Eye (tissue), 1 donor: ENCODE measurements at regions not wholly inside any gene's neighbourhood (a gene's known extent, or its start where the extent isn't known, plus 50 kb on each side); places are given as distances from the start of the nearest gene placed in this dataset.

Experiments
- DNase-seq: peaks from one replicate; pipeline ENCODE4 v3.0.0-alpha.2; 2015

DNA sequence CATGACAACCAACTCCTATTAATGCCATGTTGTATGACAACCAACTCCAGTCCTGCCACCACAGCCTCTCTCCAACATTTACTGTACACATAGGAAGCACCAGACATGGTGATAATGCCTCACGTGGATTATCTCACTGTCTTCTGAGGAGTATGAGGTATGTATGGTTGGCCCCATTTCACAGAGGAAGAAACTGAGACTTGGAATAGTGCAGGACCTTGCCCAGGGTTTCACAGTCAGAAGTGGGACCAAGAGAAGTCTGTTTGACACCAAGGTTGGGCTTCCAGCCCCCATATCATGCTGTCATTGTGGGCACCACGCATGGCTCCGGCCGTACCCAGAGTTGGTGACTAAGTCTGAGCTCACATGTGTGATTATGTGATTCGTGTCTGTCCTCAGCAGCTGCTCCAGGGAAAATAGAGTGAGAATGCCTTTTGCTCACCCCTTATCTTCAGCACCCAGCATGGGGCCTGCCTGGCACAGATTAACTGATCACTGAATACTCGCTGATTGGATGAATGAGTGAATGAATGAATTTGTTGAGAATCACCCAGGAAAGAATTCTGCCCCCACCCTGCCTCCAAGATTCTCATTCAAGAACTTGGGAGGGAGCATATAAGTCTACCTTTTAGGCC lies 204.1 kb upstream of the NLRP1 start:
- DNase-seq, result no peak

DNA sequence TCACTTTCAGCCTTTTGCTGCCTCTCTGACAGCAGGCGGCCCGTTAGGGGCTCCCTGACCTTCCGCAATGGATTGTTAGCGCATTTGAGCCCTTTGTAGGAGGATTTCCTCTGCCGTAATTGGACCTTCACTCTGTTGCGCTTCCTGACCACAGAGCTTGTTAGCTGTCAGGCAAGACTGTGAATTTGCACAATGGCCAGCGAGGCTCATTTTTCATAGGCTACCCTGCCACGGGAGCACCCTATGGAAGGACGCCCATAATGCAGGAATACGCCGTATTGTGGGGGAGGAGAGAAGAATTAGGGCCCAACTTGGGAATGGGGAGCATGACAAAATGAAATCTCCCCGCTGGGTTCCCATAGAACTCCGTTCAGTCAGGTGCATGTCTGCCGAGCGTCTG lies 205.2 kb upstream of the NLRP1 start:
- peak; percentile 89 for DNase-seq

DNA sequence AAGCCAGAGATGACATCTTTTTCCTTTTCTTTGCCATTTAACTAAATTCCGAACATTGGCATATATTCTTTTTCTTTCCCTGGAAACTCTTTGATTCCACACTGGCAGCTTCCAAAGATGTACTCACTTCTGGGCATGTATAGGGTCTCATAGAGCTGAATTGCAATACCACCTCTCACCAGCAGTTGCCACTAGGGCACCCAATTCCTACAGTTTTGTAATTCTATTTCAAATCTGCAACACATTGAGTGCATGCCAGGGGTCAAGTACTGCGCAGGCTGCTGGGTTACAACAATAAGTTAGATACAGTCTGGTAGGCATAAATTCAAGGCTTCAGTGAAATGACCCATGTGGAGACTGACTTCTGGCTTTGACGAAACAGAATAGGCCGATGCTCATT lies 208.8 kb upstream of the NLRP1 start:
- DNase-seq, result no peak

DNA sequence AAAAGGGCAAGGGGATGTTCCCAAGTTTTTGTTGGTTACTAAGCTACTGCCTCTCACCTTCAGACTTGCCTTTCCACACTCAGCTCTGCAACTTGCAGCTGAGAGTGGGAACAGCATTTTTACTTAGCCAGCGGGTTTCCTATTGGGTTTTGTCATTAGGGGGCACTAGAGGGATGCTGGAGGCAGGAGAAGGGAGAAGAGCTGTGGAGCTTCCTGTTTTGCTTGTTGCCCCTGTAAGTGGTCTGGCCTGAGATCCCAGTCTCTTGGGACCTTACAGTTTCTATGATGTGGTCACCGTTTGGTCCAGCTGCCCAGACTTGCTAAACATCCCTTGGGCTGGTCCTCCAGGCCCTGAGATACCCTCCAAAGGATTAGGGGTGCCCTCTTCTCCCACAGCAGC lies 209.6 kb upstream of the NLRP1 start:
- peak; percentile 63 for DNase-seq

DNA sequence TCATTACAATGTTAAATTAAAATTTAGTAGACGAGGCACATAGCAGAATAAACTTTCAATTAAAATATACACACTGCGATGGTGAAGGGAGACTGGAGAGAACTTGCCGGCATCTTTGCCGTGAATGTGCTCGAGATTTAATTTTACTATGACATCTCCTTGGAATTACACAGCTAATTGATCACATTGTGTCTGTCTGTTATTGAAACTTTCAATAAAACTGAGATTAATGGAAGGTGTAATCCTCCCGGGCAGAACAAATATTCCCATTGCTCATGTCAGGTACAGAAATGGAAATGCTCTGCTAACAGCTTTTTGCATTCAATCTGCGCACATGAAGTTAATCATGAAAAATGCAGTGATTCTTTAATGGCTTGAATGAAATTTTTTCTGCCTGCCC lies 210.1 kb upstream of the NLRP1 start:
- DNase-seq, result no peak

DNA sequence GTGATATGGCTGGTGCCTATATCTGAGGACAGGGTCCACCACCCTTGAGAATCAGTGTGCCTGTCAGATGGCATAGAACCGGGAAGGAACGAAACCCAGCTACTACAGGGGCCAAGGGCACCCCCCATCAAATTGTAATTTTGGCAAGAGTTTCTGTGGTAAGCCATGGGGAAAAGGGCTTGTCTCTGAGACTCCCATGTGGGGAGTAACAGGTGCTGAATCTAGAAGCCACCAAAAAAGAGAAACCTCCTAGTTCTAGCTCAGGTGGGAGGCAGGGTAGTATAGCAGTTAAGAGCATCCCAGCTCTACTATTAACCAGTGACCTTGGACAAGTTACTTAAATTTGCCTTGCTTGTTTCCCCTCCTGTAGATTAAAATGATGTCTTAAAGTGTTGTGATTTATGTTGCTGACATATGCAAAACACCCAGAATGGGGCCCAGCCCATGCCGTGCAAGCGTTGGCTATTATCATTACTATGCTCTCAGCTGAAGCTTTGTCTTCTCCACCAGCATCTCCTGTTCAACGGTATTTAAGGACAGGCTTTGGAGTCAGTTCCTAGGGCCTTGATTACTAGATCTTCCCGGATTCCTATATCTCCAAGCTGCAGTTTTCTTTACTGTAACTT lies 210.7 kb upstream of the NLRP1 start:
- no peak for DNase-seq

DNA sequence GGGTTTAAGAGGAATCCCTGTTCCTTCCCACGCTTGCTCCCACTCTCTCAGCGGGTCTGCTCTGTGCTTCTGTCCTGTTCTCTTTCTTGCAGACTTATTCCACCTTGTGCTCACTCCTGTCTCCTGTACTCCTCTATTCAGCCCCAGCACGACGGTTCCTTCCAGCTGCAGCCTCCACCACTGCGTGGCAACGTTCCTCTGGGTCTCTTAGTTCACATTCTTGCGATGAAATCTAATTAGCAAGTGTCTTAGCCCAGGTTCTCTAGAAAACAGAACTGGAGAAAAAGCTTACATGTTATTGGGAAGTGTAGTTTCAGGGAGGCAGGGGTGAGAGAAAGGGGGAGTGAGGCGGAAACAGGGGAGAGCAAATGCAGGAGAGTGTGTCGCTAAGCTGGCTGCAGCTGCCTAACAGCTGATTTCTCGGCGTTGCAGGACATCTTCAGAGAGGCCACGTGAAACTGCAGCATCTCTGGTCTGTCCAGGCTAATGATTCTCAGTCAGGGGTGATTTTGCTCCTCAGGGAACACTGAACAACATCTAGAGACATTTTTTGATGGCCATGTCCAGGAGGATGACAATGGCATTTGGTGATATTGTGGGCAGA lies 213.2 kb upstream of the NLRP1 start:
- peak; percentile 63 for DNase-seq

DNA sequence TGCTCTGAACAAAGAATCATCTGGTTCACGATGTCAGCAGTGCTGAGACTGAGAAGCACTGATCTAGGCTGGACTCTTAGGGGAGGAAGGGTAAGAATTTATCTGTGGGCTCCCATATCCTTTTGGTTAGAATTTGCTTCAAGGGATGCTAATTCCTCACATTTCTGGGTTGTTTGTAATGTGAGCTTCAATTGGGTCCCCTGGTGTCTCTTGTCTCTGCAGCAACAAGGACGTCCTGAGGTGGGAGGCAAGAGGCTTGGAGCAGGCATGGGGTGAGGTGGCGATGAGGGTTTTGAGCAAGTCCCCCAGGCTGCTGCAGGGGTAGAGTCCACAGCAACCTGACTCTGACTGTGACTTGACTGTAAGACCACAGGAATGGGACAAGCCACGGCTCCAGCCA lies 213.8 kb upstream of the NLRP1 start:
- no peak for DNase-seq

DNA sequence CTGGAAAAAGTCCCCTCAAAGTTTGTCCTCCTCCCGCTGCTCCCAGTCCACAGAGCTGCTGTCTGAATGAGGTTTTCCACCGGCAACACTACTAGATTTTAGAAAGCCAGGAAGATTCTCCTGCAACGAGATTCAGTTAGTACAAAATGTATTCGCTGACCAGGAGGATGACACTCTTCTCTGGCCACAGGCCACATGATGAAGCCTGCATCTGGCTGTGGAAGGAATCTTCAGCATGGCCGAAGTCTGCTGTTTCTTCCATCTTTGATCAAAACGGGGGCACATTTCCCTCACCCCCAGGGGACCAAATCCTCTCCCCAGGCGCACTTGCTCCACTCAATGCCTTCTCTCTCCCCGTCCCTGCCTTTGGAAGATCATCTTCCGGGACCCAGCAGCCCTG lies 215.8 kb upstream of the NLRP1 start:
- no peak for DNase-seq

DNA sequence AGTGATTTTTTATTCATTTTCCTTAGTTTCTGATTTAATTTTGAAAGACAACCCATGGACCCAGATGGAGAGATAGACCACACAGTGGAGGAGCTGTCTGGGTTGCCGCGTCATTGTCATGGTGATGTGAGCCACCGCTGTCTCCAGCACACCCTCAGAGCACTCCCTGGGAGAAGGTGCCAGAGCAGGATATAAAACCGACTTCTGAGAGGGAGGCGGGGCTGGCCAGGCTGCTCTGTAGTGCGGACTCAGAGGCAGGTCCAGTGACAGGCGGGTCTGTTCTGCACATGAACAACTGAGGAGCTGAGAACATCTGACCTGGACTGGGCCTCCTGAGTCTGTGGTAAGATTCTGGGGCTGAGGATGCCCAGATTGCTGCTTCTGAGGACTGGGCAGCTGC lies 216.3 kb upstream of the NLRP1 start:
- no peak for DNase-seq

DNA sequence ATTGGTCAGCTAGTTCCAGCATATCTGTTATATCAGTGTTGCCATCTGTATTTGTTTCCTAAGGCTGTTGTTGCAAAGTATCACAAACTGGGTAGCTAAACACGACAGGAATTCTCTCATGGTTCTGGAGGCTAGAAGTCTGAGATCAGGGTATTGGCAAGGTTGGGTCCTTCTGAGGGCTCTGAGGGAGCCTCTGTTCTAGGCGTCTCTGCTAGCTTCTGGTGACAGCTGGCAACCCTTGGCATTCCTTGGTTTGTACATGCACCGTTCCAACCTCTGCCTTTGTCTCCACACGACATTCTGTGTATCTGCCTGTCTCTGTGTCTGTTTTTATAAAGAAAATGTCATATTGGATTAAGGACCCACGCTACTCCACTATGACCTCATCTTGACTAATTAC lies 219.9 kb upstream of the NLRP1 start:
- DNase-seq, result peak; percentile 77

DNA sequence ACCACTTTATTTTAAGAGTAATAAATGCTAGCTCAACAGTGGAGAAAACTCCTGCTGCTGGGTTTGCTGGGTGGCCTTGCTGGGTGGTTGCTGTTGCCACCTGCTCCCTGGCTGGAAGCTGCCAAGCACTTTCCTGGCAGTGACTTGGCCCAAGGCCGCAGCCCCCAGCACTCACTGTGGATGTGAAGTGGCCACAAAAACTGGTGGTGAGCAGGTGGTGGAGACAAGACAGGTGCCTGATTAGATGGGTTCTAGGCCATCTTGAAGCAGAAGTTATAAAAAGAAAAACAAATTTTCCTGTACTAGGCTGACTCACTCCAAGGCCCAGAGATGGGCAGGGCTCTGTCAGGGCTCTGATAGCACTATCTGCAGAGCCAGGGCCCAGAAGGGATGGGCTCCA lies 224.7 kb upstream of the NLRP1 start:
- no peak for DNase-seq

DNA sequence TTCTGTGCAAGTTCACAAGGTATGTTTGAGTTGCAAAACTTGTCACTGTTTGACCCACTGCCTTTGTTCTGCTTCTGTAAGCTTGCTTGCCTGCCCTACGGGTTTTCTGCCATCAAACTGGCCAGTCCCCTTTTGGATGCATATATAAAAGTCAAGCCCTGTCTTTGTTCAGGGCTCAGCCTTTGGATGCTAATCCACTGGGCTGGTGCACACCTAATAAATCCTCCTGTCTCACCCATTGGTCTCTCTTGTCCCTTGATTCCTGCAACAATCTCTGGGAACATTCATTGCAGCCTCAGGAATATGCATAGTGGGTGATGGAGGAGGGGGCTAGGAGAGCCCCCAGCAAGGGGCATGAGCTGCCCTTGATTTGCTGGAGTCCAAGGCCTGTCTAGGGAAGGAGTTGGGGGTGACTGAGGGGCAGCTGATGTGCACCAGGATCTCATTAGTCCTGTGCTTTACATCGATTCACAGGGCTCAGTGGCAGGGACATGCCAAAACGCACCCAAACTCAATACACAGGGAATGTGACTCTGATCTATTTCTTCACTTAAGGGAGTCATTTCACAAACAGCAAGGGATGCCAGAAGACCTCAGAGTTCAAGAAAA lies 225.4 kb upstream of the NLRP1 start:
- DNase-seq, result no peak

DNA sequence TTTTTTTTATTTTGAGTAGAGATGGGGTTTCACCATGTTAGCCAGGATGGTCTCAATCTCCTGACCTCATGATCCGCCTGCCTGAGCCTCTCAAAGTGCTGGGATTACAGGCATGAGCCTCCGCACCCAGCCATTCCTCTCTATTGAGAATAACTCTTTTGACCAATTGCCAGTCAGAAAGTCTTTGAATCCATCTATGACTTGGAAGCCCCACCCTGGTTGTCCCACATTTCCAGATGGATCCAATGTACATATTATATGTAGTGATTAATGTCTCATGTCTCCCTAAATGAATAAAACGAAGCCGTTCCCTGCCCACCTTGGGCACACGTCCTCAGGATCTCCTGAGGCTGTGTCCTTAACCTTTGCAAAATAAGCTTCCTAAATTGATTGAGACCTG lies 228.3 kb upstream of the NLRP1 start:
- DNase-seq, result no peak

DNA sequence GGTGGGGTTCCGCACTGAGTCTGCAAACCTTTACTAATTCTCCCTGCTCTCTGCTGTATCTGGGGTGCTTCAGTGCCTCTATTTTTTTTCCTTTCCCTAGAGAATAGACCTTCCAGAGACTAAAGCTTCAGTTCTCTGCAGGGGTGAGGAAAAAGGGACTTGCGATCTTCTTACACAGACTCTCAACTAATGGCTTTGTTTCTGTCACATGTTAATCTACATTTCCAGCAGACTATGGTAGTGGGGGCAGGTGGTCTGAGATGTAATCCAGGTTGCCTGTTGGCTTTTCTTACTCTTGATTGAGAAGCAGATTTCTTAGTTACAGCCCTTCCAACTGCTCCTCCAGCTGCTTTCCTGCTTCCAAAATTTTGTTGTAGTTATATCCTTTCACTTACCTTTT lies 229.0 kb upstream of the NLRP1 start:
- DNase-seq, result no peak

DNA sequence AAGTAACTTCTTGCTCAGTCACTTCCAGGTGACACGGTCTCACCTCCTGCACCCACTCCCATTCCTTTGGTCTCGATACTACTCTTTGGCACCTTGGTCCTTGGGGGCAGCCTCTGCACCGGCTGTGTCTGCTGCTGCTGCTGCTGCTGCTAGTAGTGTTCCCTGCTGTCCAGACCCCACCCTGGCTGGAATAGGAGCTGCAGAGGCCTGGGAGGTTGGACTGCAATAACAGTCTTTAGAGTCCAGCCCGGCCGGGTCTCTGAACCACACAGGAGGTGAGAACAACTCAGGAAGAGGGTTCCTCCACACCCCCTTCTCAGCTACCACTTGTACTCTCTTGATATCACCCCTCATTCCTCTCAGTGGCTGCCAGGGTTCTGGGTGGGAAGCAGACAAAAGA lies 231.1 kb upstream of the NLRP1 start:
- DNase-seq, result no peak

DNA sequence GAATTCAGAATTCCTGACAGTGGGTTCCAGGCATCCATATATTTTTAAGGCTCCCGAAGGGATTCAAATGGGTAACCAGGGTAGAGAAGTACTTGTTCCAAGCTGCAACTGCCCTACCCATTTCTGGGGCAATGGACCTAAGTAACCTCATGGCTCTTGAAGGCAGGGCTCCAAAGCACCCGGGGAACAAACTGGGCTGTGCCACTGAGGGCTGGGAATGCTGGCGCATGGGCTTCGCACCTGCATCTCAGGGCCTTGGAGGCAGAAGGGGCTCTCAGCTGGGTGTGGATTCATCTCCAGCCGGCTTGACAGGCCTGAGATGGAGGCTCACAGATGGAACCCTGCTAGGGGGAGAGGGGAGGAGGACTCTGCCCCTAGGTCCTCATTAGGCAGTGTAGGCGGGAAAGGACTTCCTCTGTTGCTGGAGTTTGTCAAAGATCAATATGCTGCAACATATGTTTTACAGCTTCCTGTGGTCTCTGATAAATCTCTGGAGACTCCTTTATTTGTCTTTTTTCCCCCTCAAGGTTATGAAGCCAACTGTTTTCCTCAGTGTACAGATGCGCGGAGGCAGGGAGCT lies 232.3 kb upstream of the NLRP1 start:
- DNase-seq, result peak; percentile 71

DNA sequence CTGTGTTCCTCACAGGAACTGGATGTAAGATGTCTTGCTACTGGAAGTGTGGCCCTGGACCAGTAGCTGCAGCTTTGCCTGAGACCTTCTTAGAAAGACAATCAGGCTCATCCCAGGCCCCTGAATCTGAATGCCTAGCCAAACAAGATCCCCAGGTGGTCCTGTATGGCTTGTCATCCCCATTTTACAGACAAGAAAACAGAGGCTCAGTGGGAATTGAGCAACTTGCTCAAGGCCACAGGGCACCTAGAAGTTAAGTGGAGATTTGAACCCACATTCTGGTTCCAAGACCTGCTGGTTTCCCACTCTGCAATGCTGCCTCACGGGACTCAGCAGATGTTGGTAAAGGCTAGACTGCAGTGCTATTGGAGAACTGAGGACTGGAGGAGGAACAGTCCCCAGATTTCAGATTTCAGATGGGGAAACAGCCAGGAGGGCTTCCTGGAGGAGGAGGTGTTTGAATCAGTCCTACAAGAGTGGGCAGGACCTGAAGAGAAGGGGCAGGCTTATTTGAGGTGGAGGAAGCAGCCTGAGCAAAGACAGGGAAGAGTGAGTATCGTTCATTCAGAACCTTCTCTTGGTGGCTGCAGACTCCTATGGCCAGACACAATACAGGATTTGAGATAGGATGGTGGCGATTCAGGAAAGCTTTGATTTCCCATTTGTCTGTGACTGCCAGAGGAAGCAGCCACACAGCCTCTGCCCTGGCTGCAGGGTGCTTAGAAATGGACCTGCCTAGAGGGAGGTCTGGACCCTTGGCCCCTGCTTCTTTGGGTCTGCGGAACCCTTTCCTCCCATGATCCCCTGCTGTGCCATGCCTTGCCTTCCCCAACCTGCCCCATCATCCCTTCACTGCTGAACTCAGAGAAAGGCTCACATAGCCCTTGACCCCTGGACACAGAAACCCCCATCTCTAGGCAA lies 233.4 kb upstream of the NLRP1 start:
- no peak for DNase-seq

DNA sequence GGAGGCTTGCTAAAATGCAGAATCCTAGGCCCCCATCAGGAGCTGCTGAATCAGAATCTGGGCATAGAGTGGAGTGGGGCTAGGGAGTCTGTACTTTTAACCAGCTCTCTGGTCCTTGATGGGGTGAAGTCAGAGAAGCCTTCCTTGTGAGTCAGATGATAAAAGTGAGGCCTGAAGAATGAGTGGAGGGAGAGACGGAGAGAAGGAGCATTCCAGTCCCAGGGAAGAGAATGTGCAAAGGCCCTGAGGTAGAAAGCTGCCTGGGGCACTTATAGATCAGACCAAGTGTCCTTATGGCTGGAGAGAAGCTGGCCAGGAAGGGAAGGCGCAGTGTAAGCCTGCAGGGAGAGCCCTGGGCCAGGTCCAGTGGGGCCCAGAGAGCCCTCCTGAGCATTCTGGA lies 235.1 kb upstream of the NLRP1 start:
- no peak for DNase-seq

DNA sequence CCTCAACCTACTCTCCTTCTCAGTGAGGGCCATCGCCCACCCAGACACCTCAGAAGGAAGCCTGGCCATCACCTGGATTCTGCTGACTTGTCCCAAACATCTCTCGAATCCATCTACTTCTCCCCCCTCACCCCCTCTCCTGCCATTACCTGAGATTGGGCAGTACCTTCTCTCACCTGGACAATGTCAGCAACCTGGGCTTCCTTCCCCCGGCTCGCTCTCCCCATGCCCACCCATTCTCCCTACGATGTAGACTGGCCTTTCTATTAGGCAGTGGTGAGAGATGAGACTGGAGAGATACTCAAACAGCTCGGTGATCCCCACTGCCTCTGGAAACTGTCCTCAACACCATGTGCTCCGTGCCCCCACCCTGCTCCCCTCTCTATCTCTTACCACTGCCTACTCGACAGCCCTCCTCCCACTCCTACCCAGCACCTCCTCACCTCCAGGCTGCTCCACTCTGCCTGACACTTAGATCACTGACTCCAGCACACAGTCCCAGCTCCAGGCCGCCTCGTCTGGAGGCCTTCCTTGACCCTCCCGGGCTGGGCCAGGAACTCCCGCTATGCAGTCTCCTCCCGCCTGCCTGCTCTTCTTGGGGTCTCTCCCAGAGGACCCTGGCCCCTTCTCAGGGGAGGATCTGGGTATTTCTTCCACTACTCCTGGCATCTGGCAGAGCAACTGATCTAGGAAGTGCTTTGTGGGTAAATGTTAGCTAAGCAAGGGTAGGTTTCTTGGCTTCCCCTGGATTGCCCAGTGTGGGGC lies 235.8 kb upstream of the NLRP1 start:
- no peak for DNase-seq

DNA sequence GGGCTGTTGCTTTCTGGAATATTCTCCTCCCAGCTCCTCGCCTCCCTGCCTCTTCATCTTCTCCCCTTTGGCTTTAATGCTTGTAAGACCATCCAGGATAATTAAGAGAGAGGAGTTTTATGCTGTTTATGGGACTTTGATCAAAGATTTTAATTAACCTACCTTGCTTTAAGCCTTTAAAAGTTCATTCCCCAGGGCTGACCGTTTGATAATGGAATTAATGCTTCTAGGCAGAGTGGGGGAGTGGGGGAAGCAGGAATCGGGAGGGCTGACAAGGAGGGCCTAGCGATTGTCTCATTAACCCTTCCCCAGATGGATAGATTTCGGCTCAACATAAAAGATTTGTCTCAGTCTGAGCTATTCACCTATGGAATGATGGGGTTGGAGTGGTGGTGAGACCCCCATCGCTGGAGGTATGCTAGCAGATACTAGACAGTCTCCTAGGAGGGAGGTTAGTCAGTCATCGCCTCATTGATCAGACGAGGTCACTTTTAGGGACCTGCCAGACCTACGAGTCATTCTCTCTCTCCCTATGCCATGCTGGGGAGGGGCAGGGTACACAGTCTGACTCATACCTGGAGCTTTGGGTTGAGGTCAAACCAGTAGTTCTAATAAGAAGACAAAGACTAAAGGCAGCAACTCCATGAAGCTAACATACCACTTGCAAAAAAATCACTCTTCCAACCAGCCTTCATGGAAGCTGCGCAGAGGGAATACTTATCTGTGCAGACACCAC lies 236.6 kb upstream of the NLRP1 start:
- no peak for DNase-seq
